H1 (cell line): ENCODE measurements at regions not wholly inside any gene's neighbourhood (a gene's known extent, or its start where the extent isn't known, plus 50 kb on each side); places are given as distances from the start of the nearest gene placed in this dataset.

Experiments
- BCL11A ChIP-seq, 2 experiments: IDR thresholded peaks; one replicate each; pipeline ENCODE4 v1.6.1; 2011; ENCODE audit warnings: low read depth in 2 of 2, low read length in 2 of 2, mild to moderate bottlenecking in 2 of 2
- CHD2 ChIP-seq: IDR thresholded peaks from 2 replicates; pipeline ENCODE4 v1.6.1; 2012; ENCODE audit warnings: low read length, improper control_type of control experiment
- EGR1 ChIP-seq: IDR thresholded peaks from 2 replicates; pipeline ENCODE4 v1.6.1; 2011; ENCODE audit warnings: low read depth, low read length, borderline replicate concordance
- EP300 ChIP-seq, 2 experiments: IDR thresholded peaks; 1 replicate in 1 of 2; 2 replicates in 1 of 2; pipeline ENCODE4 v1.6.1; 2011 to 2012; ENCODE audit warnings: low read depth in 2 of 2, low read length in 2 of 2, mild to moderate bottlenecking in 2 of 2, borderline replicate concordance in 1 of 2, inconsistent platforms in 1 of 2, moderate library complexity in 1 of 2
- FOSL1 ChIP-seq: IDR thresholded peaks from 2 replicates; pipeline ENCODE4 v1.6.1; 2011; ENCODE audit warnings: mild to moderate bottlenecking, low read depth, low read length, moderate library complexity; ENCODE audit not compliant: insufficient read depth
- GABPA ChIP-seq: IDR thresholded peaks from 2 replicates; pipeline ENCODE4 v1.6.1; 2011; ENCODE audit warnings: mild to moderate bottlenecking, low read length, moderate library complexity, borderline replicate concordance; ENCODE audit not compliant: insufficient read depth
- HDAC2 ChIP-seq, 2 experiments: fragments of 300-600 bp in 1 of 2; sonication (generic) in 1 of 2; IDR thresholded peaks; 2 replicates each; pipeline ENCODE4 v1.6.1; 2011 to 2012; ENCODE audit warnings: low read depth in 2 of 2, low read length in 2 of 2, mild to moderate bottlenecking in 2 of 2, moderate library complexity in 2 of 2, borderline replicate concordance in 1 of 2, inconsistent platforms in 1 of 2
- HDAC6 ChIP-seq: IDR thresholded peaks from one replicate; pipeline ENCODE4 v1.7.1; 2012; ENCODE audit warnings: low read depth, mild to moderate bottlenecking, inconsistent platforms, low read length, moderate library complexity
- MAFK ChIP-seq: IDR thresholded peaks from 2 replicates; pipeline ENCODE4 v1.6.1; 2012; ENCODE audit warnings: low read depth, mild to moderate bottlenecking, improper control_type of control experiment, low read length
- NANOG ChIP-seq: IDR thresholded peaks from 2 replicates; pipeline ENCODE4 v1.6.1; 2011; ENCODE audit warnings: low read length, low read depth, mild to moderate bottlenecking, inconsistent platforms; ENCODE audit not compliant: insufficient read depth, poor library complexity, severe bottlenecking
- RFX5 ChIP-seq: IDR thresholded peaks from 2 replicates; pipeline ENCODE4 v1.6.1; 2011; ENCODE audit warnings: low read depth, low read length, improper control_type of control experiment, borderline replicate concordance
- SIN3A ChIP-seq, 2 experiments: IDR thresholded peaks in 1 of 2; conservative IDR thresholded peaks in 1 of 2; 2 replicates each; pipeline ENCODE4 v1.6.1; 2011 to 2012; ENCODE audit warnings: low read length in 2 of 2, improper control_type of control experiment in 1 of 2, low read depth in 1 of 2, mild to moderate bottlenecking in 1 of 2

DNA sequence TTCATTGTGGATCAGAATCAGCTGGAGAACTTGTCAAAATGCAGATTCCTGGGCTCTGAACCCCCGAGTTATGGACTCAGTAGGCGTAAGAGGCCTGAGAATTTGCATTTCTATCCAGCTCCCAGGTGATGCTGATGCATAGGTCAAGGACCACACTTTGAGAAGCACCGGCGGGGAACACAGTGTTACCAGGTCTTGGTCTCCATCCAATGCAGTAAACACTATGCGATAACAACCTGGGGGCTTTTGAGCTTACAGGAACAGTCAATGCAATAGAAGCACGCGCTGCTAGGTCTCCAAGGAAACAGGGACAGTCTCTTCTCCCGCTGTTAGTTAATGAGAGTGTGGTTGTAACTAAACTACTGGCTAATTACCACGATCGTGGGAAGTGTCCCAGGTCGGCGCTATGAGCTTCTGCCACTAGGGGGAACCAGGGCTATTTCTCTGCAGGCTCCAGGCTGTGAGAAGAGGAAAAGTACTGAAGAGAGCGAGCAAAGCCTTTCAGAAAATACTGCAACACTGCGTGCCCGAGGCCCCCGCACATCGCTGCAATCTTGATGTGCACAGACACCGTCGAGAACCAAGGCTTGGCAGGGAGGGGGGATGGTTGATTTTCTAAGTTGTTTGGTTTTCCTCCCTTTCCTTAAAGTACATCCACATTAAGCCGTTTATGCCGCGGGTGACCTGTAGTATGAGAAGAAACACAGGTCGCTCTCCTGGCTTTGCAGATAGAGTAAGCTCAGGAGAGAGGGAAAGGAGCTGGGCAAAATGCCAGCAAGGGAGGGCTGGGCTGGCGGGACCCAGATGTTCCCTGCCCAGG is 52.0 kb upstream of the KCNA1 start (continued):
- TF ChIP-seq RFX5 (no peak), EP300 (IDR thresholded peaks at IDR 0.05; ENCODE audit: borderline replicate concordance in 1 of 2, low read depth in 2 of 2, low read length in 2 of 2) (0 out of 3 replicates have a peak, but pooled peaks of 1 of the 2 experiments have one; percentile 17), MAFK (no peak), HDAC6 (no peak), NANOG (peak; percentile 59), GABPA (no peak), CHD2 (no peak), EGR1 (no peak), FOSL1 (no peak), BCL11A (IDR thresholded peaks at IDR 0.05; ENCODE audit: low read depth in 2 of 2, low read length in 2 of 2) (no peak), HDAC2 (IDR thresholded peaks at IDR 0.05; ENCODE audit: borderline replicate concordance in 1 of 2, low read depth in 2 of 2, low read length in 2 of 2) (no peak), SIN3A (conservative IDR thresholded peaks at IDR 0.05 in 1 of 2, IDR thresholded peaks at IDR 0.05 in 1 of 2; ENCODE audit: low read depth in 1 of 2, low read length in 2 of 2) (0 out of 4 replicates have a peak, but pooled peaks of 1 of the 2 experiments have one; percentile 24)
